GM13976 (cell line): ENCODE measurements at regions not wholly inside any gene's neighbourhood (a gene's known extent, or its start where the extent isn't known, plus 50 kb on each side); places are given as distances from the start of the nearest gene placed in this dataset.

ENCODE experiments used
- DNase-seq: peaks from one replicate; pipeline ENCODE4 v3.0.0; 2012; ENCODE audit warnings: low spot score
- in situ Hi-C: fragments of 300-500 bp; cut with MboI; formaldehyde crosslinking; loops from one replicate; pipeline ENCODE4 v1.12.0; 2022; ENCODE audit warnings: low sequenced_read_pairs, mixed read lengths, inconsistent platforms; ENCODE audit not compliant: unreplicated experiment
- TF ChIP-seq, protein P1 (sequence below): IDR thresholded peaks from 2 replicates; pipeline ENCODE4 v1.5.1; 2012; ENCODE audit warnings: borderline replicate concordance, mild to moderate bottlenecking; ENCODE audit not compliant: insufficient read depth; ENCODE audit errors: extremely low read depth, missing control alignments, control extremely low read depth

DNA sequence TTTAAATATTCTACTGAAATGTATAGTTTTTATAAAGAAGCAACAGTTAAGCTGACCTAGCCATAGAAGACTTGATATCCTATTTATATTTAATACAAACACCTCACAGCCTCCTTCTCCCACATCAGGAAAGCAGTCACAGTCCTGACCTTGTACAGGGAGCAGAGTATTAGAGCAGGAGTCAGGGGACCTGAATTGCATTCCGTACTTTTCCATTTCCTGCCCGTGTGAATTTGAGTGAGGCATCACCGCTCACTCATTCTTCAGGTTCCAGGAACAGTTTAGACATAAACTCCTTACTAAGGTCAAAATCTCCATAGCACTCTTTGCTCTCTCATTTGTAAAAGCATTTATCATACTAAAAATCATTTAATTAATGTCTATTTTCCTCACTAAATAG lies 482.5 kb upstream of the FAT3 start:
- DNase-seq = no peak
- TF ChIP-seq, protein P1, sequence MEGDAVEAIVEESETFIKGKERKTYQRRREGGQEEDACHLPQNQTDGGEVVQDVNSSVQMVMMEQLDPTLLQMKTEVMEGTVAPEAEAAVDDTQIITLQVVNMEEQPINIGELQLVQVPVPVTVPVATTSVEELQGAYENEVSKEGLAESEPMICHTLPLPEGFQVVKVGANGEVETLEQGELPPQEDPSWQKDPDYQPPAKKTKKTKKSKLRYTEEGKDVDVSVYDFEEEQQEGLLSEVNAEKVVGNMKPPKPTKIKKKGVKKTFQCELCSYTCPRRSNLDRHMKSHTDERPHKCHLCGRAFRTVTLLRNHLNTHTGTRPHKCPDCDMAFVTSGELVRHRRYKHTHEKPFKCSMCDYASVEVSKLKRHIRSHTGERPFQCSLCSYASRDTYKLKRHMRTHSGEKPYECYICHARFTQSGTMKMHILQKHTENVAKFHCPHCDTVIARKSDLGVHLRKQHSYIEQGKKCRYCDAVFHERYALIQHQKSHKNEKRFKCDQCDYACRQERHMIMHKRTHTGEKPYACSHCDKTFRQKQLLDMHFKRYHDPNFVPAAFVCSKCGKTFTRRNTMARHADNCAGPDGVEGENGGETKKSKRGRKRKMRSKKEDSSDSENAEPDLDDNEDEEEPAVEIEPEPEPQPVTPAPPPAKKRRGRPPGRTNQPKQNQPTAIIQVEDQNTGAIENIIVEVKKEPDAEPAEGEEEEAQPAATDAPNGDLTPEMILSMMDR = no peak
- in situ Hi-C loops = no loop called here

DNA sequence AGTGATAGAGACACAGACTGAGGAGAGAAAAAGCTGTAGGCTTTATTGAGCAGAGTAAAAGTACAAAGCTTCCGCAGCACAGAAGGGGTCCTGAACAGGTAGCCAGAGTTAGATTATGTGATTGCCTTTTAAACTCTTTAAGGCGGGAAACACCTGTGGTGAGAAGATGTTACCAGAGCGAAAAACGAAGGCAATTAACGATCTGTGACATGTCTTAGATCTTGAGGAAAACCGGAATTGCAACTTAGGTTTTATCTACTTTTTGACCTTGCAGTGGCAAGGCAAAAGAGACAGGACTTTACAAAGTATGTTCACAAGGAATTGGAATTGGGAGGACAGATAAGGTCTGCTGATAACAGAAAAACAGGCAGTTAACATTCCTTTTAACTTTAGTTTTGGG lies 493.6 kb upstream of the FAT3 start:
- no peak for DNase-seq
- in situ Hi-C loops = no loop called here
- TF ChIP-seq, protein P1 = no peak

DNA sequence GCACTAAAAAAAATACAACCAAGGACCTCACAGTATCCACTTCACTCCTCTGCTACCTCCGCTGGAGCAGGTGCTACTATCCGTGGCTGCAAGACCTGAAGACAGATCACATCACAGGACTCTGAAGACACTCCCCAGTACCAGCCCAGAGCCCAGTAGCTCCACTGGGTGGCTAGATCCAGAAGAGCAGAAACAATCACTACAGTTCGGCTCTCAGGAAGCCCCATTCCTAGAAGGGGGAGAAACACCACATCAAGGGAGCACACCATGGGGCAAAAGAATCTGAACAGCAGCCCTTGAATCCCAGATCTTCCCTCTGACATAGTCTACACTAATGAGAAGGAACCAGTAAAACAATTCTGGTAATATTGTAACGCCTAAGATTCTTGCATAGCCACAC lies 494.0 kb upstream of the FAT3 start:
- in situ Hi-C loops = no loop called here
- TF ChIP-seq, protein P1 = no peak
- DNase-seq = no peak

DNA sequence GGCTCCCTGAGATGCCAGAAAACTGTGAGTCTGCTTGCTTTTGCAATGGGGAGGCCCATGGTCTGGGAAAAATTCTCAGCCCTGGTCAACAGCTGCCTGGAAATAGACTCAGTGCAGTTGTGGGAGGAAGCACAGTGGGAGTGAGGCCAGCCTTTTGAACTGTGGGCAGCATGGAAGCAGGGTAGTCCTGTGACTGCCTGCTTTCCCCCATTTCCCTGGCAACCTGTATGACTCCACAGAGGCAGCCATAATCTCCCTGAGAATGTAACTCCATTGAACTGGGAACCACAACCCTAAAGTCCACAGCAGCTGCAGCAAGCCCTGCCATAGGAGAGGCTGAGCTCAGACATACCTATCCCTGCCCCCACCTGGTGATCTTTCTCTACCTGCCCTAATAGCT lies 494.6 kb upstream of the FAT3 start:
- in situ Hi-C loops = no loop called here
- DNase-seq = no peak
- TF ChIP-seq, protein P1 = no peak

DNA sequence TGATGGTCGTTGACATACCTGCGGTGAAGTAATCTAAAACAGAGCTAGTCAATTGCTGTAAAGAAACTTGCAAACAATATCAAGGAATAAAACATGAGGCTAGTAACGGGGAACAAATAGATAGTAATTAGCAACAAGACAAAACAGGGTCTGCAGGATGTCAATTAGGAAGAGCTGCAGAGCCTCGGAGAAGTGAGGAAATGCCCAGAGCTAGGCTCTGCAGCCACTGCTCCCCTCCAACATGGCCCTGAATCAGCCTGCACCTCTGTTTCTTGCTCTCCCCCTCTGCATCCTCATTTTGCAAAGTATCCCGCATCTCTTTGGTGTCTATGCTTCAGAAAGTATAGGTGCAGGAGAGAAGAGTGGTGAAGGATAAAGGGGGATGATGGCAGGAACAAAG lies 507.4 kb upstream of the FAT3 start:
- TF ChIP-seq, protein P1 = no peak
- in situ Hi-C loops = no loop called here
- DNase-seq = no peak

DNA sequence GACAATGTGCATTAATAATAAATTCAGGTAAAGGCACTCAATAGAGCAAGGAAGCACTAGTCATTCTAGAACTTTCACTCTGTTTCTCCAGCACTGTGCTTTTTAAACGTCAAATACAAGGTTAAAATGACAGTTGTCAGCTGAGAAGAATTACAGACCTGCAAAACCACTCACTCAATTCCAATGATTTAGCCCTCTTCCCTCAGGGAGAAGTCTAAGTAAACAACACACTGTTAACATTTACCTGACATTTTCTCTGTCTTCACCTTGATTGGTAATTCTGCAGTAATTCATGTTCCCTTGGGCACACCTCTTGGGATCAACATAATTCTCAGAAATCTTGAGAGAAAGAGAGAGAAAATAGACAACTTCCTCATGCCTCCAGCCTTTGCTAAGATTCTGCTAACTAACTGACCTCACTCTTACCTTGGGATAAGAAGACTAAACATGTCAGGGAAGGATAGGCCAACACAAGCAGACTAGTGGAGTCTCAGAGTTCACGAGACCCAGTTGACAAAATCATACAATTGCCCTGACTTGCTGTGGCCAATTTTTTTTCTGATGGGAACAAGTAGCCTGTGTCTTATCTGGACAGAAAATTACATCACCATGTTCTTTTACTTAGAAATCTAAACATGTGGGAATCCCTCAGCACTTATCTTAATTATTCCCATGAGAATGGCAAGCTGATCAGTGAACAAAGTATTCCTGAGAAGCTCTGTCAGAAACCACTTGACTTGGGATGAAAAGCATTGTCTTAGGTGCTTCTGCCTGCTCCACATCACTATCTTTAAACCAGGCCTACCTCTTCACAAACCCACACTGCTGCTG lies 516.8 kb upstream of the FAT3 start:
- in situ Hi-C loops = no loop called here
- TF ChIP-seq, protein P1 = no peak

More for the DNA sequence above, 516.8 kb upstream of the FAT3 start:
- no peak for DNase-seq
